ENCODE measurements at regions not wholly inside any gene's neighbourhood (a gene's known extent, or its start where the extent isn't known, plus 50 kb on each side); places are given as distances from the start of the nearest gene placed in this dataset.
"Not testable (repeated sequence)": the region's sequence is repeated elsewhere in the genome, so short reads cannot be mapped to it uniquely, and the experiment has no call there.

DNA sequence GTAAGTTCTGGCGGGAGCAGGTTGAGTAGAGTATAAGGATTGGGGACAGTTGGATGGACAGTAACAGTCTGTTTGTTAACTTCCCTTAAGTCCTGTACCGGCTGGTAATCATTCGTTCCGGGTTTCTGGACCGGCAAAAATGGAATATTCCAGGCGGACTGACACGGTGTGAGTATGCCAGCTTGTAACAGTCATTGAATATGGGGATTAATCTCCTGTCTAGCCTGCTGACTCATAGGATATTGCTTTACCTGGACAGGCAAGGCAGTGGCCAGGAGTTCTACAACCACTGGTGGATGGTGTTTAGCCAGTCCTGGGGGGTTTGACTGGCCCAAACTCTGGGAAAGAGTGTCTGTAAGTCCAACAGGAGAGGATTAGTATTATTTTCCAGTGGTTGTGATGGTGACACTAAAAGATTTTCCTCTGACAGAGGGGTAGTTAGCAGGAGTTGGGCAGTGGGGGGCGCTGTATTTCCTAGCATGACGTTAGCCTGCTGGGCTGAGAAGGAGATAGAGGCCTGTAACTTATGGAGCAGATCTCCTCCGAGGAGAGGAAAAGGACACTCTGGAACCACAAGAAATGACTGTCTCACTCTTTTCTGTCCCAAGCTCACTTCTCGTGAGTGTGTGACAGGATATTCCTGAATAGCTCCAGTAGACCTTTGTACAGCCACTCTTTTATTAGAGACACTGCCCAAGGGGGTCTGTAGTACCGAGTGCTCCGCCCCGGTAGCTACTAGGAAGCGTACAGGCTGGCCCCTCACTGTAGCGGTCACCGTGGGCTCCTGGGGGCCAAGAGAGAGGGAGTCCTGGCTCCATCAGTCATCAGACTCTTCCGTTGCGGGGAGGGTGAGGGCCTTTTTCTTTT lies 152.2 kb downstream of the TRIM27 start:
- no peak for DNase-seq

DNA sequence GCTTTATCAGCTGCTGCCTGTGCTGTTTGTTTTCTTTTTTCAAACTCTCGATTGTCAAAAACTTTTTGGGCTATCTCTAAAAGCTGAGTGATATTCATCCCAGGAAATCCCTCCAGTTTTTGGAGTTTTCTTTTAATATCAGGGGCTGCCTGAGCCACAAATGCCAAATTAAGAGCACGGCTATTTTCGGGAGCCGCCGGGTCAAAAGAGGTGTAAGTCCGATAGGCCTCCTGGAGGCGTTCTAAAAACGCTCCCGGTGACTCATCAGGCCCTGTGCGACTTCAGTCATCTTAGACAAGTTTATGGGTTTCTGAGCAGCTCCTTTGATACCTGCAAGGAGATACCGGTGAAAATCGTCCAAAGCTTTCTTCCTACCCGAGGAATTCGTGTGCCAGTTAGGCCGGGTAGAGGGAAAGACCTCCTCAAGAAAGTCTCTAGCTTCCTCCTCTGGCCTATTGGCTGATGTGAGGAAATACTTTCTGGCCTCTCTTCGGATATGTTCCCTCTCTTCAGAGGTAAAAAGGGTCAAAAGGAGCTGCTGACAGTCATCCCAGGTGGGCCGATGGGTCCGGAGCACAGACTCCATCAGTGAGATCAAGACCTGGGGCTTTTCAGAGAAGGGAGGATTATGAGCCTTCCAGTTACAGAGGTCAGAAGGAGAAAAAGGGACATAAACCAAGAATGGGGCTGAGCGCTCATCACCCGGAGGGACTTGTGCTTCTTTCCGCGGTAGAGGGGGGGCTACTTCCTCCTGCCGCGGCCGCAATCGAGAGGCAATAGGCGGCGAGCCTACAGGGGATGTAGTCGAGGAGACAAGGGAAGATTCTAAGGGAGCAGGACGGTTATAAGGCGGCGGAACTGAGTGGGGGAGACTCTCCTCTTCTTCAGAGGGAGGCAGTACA lies 151.1 kb downstream of the TRIM27 start:
- no peak for DNase-seq

DNA sequence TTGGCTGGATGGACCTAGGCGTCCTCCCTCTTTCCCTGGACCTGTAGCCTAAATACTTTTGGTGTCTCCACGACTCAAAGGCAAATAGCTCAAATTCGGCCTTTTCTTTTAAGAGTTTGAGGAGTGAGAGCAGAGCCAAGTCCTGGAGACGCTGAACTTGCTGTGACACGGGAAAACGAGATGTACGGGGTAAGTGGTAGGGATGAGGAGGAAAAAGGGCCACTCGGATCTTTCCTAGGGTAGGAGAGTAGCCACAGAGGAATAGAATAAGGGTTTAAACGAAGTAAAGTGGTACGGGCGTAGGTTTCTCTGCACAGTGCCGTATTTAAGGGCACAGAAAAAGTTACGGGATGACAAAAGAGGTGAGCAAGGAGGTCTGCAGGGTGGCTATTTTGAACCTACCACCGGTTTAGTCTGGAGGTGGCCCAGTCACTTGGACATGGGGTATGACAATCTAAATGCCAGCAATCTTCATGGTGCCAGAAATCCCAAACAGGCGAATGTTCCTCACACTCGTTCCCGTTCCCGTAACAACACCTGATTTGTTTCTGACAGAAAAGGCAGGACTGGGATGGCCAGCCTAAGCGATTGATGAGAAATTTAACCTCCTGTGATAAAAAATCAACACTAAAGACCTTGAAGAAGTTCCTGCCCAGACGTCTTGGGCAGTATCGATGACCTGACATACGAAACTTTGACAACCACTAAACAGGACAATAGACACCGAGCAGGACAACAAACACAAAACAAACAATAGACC lies 149.3 kb downstream of the TRIM27 start:
- DNase-seq = no peak

- DNase-seq = no peak
These were observed 148.8 kb downstream of the TRIM27 start for GRCh38 chr6:28775052-28775376.

GRCh38 chr6:28775405-28776129 lies 148.2 kb downstream of the TRIM27 start:
- DNase-seq = no peak

- DNase-seq = no peak
These were observed 147.3 kb downstream of the TRIM27 start for GRCh38 chr6:28776269-28777146.

DNA sequence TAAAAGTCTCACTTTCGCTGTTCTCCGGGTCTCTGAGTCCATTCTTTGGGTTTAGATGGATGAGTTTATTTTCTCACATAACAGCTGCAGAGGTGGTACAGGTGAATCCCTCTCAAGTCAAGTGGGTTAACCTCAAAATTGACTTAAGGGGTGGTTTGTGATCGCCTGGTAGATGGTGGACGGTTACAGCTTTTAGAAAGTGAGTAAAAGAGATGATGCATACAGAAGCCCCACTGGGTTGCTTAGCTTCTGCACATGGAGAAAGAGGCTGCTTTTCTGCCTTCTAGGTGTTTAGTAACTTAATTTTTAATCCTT lies 146.7 kb downstream of the TRIM27 start:
- no peak for DNase-seq

GRCh38 chr6:28782113-28782673 lies 141.6 kb downstream of the TRIM27 start:
- DNase-seq = no peak

GRCh38 chr6:28785962-28786679 lies 137.7 kb downstream of the TRIM27 start:
- DNase-seq = no peak

- peak; percentile 79 for DNase-seq
These were observed 134.2 kb downstream of the TRIM27 start for GRCh38 chr6:28789553-28790083.

GRCh38 chr6:28791002-28791383 lies 132.8 kb downstream of the TRIM27 start:
- DNase-seq = no peak

DNA sequence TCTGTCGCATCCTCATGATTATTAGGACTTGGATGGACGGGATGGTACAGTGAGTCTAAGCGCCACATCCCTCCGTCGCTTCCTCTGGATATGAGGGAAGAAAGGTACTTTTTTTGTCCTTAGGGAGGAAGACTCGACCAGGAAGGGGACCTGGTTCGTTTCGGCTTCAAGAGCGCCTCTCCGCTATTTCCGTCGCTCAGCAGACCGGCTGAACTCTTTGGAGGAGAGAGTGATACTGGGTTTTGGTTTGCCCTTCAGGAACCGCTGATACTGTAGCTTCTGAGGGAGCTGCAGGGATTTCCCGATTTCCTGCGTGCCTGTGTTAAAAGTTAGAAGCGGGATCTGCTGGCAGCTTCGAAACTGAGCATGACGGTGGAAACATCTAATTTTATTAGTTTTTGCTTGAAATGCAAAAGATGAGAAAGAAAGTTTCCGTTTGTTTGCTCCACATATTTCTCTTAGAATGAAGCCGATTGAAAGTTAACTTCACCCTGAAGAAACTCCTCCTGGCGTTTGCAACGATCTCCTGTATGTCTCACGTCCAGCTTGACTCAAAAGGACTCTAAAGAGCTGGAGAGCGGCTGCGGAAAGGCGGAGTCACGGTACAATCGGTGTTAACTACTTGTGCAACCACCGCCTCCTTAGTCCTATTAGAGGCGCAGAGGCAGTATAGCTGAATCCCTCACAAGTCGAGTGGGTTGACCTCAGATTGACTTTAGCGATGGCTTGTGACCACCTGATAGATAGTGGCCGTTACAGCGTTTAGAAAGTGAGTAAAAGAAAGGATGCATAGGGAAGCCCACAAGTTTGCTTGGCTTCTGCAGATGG lies 129.4 kb downstream of the TRIM27 start:
- peak; percentile 69 for DNase-seq

DNA sequence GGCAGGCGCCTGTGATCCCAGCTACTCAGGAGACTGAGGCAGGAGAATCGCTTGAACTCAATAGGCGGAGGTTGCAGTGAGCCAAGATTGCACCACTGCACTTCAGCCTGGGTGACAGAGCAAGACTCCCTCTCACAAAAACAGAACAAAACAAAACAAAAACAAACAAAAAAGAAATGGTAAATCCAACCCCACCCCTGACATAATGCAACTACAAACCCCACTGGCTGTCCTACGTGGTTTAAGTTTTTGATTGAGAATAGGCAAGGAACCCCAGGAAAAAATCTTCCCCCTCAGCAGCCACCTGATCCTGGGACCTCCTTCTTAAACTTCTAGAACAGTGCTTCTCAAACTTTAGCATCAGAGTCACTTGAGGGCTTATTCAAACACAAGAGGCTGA lies 123.1 kb downstream of the TRIM27 start:
- not testable (repeated sequence) for DNase-seq

- peak; percentile 71 for DNase-seq
These were observed 121.1 kb downstream of the TRIM27 start for GRCh38 chr6:28802417-28803336.

DNA sequence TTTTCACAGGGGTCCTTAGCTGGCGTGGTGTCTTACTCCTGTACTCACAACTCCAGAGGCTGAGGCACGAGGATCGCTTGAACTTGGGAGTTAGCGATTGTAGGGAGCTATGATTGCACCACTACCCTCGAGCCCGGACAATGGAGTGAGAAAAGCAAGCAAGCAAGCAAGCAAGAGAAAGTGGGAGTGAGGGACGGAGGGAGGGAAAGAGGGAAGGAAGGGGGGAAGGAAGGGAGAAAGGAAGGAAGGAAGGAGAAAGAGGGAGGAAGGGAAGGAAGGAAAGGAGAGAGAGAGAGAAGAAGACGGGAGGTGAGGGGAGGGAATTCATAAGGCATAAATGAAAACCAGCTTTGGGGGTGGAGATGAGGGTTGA lies 120.5 kb downstream of the TRIM27 start:
- DNase-seq = no peak

GRCh38 chr6:28807682-28808280 lies 116.0 kb downstream of the TRIM27 start:
- DNase-seq = peak; percentile 90

- DNase-seq = no peak
These were observed 115.4 kb downstream of the TRIM27 start for GRCh38 chr6:28808383-28808782.

All from RPMI8226 (cell line).